Adrenal gland (tissue), 5 donors: ENCODE measurements at regions not wholly inside any gene's neighbourhood (a gene's known extent, or its start where the extent isn't known, plus 50 kb on each side); places are given as distances from the start of the nearest gene placed in this dataset.

Experiments
- CTCF ChIP-seq, 6 experiments: fragments of 450-650 bp in 4 of 6; fragments of 200-600 bp in 2 of 6; sonication (generic) in 1 of 6; IDR thresholded peaks; 1 replicate in 5 of 6; 2 replicates in 1 of 6; pipeline versions ENCODE4 v1.5.1 to v1.8.0; 2016 to 2021; ENCODE audit warnings: antibody characterized with exemption in 6 of 6, mild to moderate bottlenecking in 2 of 6, moderate library complexity in 1 of 6
- POLR2A ChIP-seq, 2 donors: fragments of 450-650 bp; IDR thresholded peaks; one replicate each; pipeline ENCODE4 v1.6.1; 2017; ENCODE audit warnings: antibody characterized with exemption in 2 of 2, mild to moderate bottlenecking in 2 of 2, moderate library complexity in 1 of 2
- donor health status: DM: no; HTN: no; CAD: no.

GRCh38 chr3:44055951-44056350 is 185.7 kb upstream of the TOPAZ1 start:
- TF ChIP-seq CTCF (IDR thresholded peaks at IDR 0.05) (no peak), POLR2A (IDR thresholded peaks at IDR 0.05) (no peak)
